ENCODE measurements at regions not wholly inside any gene's neighbourhood (a gene's known extent, or its start where the extent isn't known, plus 50 kb on each side); places are given as distances from the start of the nearest gene placed in this dataset.

GRCh38 chr7:17651863-17652385 lies 288.4 kb downstream of the SNX13 start:
- TF ChIP-seq, protein P1, sequence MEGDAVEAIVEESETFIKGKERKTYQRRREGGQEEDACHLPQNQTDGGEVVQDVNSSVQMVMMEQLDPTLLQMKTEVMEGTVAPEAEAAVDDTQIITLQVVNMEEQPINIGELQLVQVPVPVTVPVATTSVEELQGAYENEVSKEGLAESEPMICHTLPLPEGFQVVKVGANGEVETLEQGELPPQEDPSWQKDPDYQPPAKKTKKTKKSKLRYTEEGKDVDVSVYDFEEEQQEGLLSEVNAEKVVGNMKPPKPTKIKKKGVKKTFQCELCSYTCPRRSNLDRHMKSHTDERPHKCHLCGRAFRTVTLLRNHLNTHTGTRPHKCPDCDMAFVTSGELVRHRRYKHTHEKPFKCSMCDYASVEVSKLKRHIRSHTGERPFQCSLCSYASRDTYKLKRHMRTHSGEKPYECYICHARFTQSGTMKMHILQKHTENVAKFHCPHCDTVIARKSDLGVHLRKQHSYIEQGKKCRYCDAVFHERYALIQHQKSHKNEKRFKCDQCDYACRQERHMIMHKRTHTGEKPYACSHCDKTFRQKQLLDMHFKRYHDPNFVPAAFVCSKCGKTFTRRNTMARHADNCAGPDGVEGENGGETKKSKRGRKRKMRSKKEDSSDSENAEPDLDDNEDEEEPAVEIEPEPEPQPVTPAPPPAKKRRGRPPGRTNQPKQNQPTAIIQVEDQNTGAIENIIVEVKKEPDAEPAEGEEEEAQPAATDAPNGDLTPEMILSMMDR (IDR thresholded peaks at IDR 0.05): peak; percentile 18 to 25 (median 20)
- TF ChIP-seq POLR2A (IDR thresholded peaks at IDR 0.05): no peak
